Cardiac fibroblast (primary cell): ENCODE measurements at regions not wholly inside any gene's neighbourhood (a gene's known extent, or its start where the extent isn't known, plus 50 kb on each side); places are given as distances from the start of the nearest gene placed in this dataset.

Experiments
- DNase-seq, 2 donors: peaks; one replicate each; pipeline versions ENCODE4 v3.0.0 to v3.0.0-alpha.2; 2010; ENCODE audit warnings: low read depth in 2 of 2
- H3K4me3 ChIP-seq, 2 donors: replicated peaks in 1 of 2; 1 replicate in 1 of 2; 2 replicates in 1 of 2; pipeline ENCODE4 v1.5.1; 2011; ENCODE audit warnings: low read depth in 2 of 2, low read length in 2 of 2, mild to moderate bottlenecking in 2 of 2, moderate library complexity in 1 of 2
- TF ChIP-seq, protein P1 (sequence below): IDR thresholded peaks from one replicate; pipeline ENCODE4 v1.5.1; 2011; ENCODE audit warnings: low read depth, mild to moderate bottlenecking, low read length, inconsistent platforms

- TF ChIP-seq, protein P1, sequence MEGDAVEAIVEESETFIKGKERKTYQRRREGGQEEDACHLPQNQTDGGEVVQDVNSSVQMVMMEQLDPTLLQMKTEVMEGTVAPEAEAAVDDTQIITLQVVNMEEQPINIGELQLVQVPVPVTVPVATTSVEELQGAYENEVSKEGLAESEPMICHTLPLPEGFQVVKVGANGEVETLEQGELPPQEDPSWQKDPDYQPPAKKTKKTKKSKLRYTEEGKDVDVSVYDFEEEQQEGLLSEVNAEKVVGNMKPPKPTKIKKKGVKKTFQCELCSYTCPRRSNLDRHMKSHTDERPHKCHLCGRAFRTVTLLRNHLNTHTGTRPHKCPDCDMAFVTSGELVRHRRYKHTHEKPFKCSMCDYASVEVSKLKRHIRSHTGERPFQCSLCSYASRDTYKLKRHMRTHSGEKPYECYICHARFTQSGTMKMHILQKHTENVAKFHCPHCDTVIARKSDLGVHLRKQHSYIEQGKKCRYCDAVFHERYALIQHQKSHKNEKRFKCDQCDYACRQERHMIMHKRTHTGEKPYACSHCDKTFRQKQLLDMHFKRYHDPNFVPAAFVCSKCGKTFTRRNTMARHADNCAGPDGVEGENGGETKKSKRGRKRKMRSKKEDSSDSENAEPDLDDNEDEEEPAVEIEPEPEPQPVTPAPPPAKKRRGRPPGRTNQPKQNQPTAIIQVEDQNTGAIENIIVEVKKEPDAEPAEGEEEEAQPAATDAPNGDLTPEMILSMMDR = no peak
- DNase-seq = no peak
- no peak overlapping the region for H3K4me3 ChIP-seq
These were observed 61.6 kb upstream of the ZNF599 start for GRCh38 chr19:34834472-34835061.

- DNase-seq = no peak
- H3K4me3 ChIP-seq = no peak overlapping the region
- TF ChIP-seq, protein P1 = no peak
These were observed 59.6 kb upstream of the ZNF599 start for GRCh38 chr19:34832581-34833112.

- DNase-seq = no peak
- no peak overlapping the region for H3K4me3 ChIP-seq
- TF ChIP-seq, protein P1 = no peak
These were observed 58.7 kb upstream of the ZNF599 start for GRCh38 chr19:34831714-34832113.

GRCh38 chr19:34828156-34828555 is 55.1 kb upstream of the ZNF599 start:
- DNase-seq = no peak
- no peak overlapping the region for H3K4me3 ChIP-seq
- TF ChIP-seq, protein P1 = no peak

GRCh38 chr19:34825212-34825611 is 52.2 kb upstream of the ZNF599 start:
- no peak for DNase-seq
- TF ChIP-seq, protein P1 = no peak
- H3K4me3 ChIP-seq = no peak overlapping the region

- TF ChIP-seq, protein P1 = no peak
- no peak overlapping the region for H3K4me3 ChIP-seq
- no peak for DNase-seq
These were observed 51.7 kb upstream of the ZNF599 start for GRCh38 chr19:34824686-34825085.
